HepG2 (cell line): ENCODE measurements at regions not wholly inside any gene's neighbourhood (a gene's known extent, or its start where the extent isn't known, plus 50 kb on each side); places are given as distances from the start of the nearest gene placed in this dataset.

ENCODE experiments used
- ARNT2 ChIP-seq: sonication (generic); formaldehyde crosslinking; IDR thresholded peaks from 2 replicates; pipeline ENCODE4 v1.8.0; 2022; ENCODE audit warnings: mild to moderate bottlenecking, low read depth, missing genetic modification reagents, moderate library complexity
- FOSL2 ChIP-seq: sonication (generic); formaldehyde crosslinking; IDR thresholded peaks from 2 replicates; pipeline ENCODE4 v1.4.0; 2020; ENCODE audit warnings: missing genetic modification reagents
- KDM1A ChIP-seq: IDR thresholded peaks from 2 replicates; pipeline ENCODE4 v1.6.1; 2016; ENCODE audit warnings: missing compliant biosample characterization
- KDM2A ChIP-seq: sonication (generic); formaldehyde crosslinking; IDR thresholded peaks from 2 replicates; pipeline ENCODE4 v1.4.0; 2020; ENCODE audit warnings: low read depth, missing genetic modification reagents, borderline replicate concordance
- KDM4B ChIP-seq: sonication (generic); formaldehyde crosslinking; IDR thresholded peaks from 2 replicates; pipeline ENCODE4 v1.4.0; 2020; ENCODE audit warnings: missing genetic modification reagents
- MEF2D ChIP-seq: sonication (generic); formaldehyde crosslinking; IDR thresholded peaks from 2 replicates; pipeline ENCODE4 v1.5.1; 2020; ENCODE audit warnings: mild to moderate bottlenecking, missing genetic modification reagents
- NFYC ChIP-seq: IDR thresholded peaks from 2 replicates; pipeline ENCODE4 v1.6.1; 2016; ENCODE audit warnings: missing genetic modification reagents, missing compliant biosample characterization
- SATB2 ChIP-seq: sonication (generic); formaldehyde crosslinking; IDR thresholded peaks from 2 replicates; pipeline ENCODE4 v1.5.0; 2020; ENCODE audit warnings: missing genetic modification reagents
- TAF15 ChIP-seq: fragments of 200-400 bp; formaldehyde crosslinking; IDR thresholded peaks from one replicate; pipeline ENCODE4 v1.6.1; 2018; ENCODE audit warnings: mild to moderate bottlenecking, low read depth, low read length; ENCODE audit not compliant: poor library complexity, severe bottlenecking
- TGIF2 ChIP-seq: IDR thresholded peaks from 2 replicates; pipeline ENCODE4 v1.6.1; 2016; ENCODE audit warnings: control low read depth, missing compliant biosample characterization
- ZBTB3 ChIP-seq: sonication (generic); formaldehyde crosslinking; IDR thresholded peaks from 2 replicates; pipeline ENCODE4 v1.4.0; 2020; ENCODE audit warnings: low read depth, mild to moderate bottlenecking, moderate library complexity, missing genetic modification reagents, borderline replicate concordance
- ZNF224 ChIP-seq: sonication (generic); formaldehyde crosslinking; IDR thresholded peaks from 2 replicates; pipeline ENCODE4 v1.5.0; 2020; ENCODE audit warnings: mild to moderate bottlenecking, missing genetic modification reagents
- ZNF317 ChIP-seq: sonication (generic); formaldehyde crosslinking; IDR thresholded peaks from 2 replicates; pipeline ENCODE4 v1.5.0; 2020; ENCODE audit warnings: mild to moderate bottlenecking, missing genetic modification reagents
- ZNF891 ChIP-seq: sonication (generic); formaldehyde crosslinking; IDR thresholded peaks from 2 replicates; pipeline ENCODE4 v1.5.0; 2020; ENCODE audit warnings: mild to moderate bottlenecking, missing genetic modification reagents
- TF ChIP-seq, protein P1 (sequence below): sonication (generic); formaldehyde crosslinking; IDR thresholded peaks from 2 replicates; pipeline ENCODE4 v1.4.0; 2020; ENCODE audit warnings: missing genetic modification reagents
- TF ChIP-seq, protein P2 (sequence below): sonication (generic); formaldehyde crosslinking; IDR thresholded peaks from 2 replicates; pipeline ENCODE4 v1.8.1; 2023; ENCODE audit warnings: mild to moderate bottlenecking, moderate library complexity, missing genetic modification reagents
- TF ChIP-seq, protein P3 (sequence below): sonication (generic); formaldehyde crosslinking; IDR thresholded peaks from 2 replicates; pipeline ENCODE4 v1.4.0; 2020; ENCODE audit warnings: missing genetic modification reagents
- TF ChIP-seq, protein P4 (sequence below): sonication (generic); formaldehyde crosslinking; IDR thresholded peaks from 2 replicates; pipeline ENCODE4 v1.5.0; 2020; ENCODE audit warnings: mild to moderate bottlenecking, missing genetic modification reagents
- TF ChIP-seq, protein P5 (sequence below): sonication (generic); formaldehyde crosslinking; IDR thresholded peaks from 2 replicates; pipeline ENCODE4 v1.4.0; 2020; ENCODE audit warnings: missing genetic modification reagents

DNA sequence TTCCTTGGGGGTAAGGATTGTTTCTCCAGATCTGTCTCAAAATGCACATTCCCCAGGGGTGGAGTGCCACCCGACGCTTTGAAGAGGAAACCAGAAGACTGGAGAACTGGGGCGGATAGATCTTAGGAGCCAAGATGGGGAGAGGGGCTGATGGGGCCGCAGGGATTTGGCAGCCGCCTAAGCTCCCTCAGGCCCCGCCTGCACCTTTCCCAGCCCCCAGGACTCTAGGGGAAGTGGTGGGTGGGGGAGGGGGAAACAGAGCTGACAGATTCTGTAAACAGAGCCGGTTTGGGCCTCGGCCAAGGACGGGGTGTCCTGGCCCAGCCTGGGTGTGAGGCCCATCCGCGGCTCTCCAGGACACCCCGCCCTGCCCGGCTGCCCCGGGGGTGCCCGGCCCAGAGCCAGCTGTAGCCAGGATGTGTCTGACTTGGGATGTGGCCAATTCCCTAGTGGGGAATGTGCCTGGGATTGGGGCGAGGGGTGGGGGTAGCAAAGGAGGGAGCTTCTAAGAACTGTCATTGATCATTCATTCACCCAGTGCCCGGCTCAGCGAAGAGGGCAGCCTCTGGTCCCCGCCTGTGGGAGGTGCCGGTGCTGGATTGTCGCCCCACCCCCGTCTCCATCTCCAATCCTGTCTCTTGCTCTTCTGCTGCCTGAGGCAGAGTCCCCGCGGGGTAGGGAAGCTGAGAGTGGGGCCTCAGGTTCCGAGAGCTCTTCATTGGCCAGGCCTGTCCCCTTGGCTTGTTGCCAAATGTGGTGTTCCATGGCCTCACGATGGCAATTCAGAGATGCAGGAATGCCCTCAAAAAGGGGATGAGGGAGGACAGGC, 54.8 kb upstream of the CDKN2AIPNL start (continued):
- peak; percentile 22 for TF ChIP-seq TGIF2
- TF ChIP-seq NFYC (CRISPR knock-in tag): peak; percentile 29; the same call in 1 of the 2 replicates
- peak; percentile 32; the same call in 1 of the 2 replicates for TF ChIP-seq KDM2A (CRISPR knock-in tag)
- TF ChIP-seq, protein P1, sequence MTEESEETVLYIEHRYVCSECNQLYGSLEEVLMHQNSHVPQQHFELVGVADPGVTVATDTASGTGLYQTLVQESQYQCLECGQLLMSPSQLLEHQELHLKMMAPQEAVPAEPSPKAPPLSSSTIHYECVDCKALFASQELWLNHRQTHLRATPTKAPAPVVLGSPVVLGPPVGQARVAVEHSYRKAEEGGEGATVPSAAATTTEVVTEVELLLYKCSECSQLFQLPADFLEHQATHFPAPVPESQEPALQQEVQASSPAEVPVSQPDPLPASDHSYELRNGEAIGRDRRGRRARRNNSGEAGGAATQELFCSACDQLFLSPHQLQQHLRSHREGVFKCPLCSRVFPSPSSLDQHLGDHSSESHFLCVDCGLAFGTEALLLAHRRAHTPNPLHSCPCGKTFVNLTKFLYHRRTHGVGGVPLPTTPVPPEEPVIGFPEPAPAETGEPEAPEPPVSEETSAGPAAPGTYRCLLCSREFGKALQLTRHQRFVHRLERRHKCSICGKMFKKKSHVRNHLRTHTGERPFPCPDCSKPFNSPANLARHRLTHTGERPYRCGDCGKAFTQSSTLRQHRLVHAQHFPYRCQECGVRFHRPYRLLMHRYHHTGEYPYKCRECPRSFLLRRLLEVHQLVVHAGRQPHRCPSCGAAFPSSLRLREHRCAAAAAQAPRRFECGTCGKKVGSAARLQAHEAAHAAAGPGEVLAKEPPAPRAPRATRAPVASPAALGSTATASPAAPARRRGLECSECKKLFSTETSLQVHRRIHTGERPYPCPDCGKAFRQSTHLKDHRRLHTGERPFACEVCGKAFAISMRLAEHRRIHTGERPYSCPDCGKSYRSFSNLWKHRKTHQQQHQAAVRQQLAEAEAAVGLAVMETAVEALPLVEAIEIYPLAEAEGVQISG (CRISPR knock-in tag): peak; percentile 58
- no peak for TF ChIP-seq FOSL2 (CRISPR knock-in tag)
- no peak for TF ChIP-seq ARNT2 (CRISPR knock-in tag)
- TF ChIP-seq, protein P2, sequence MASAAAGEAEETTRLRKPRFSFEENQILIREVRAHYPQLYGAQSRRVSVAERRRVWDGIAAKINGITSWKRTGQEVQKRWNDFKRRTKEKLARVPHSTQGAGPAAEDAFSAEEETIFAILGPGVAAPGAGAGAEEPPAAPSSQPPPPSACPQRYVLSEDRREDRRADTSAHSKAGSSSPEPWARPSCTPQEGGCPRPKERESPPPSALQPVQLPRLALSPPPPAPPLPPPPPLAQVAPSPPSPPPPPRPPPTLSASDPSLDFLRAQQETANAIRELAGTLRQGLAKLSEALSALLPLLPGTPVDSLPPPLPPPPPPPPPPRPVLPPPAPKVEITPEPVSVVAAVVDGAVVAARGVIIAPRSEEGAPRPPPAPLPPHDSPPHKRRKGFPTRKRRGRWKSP: peak; percentile 51; the same call in 1 of the 2 replicates
- peak; percentile 70; the same call in 1 of the 2 replicates for TF ChIP-seq ZNF891
- TF ChIP-seq, protein P3, sequence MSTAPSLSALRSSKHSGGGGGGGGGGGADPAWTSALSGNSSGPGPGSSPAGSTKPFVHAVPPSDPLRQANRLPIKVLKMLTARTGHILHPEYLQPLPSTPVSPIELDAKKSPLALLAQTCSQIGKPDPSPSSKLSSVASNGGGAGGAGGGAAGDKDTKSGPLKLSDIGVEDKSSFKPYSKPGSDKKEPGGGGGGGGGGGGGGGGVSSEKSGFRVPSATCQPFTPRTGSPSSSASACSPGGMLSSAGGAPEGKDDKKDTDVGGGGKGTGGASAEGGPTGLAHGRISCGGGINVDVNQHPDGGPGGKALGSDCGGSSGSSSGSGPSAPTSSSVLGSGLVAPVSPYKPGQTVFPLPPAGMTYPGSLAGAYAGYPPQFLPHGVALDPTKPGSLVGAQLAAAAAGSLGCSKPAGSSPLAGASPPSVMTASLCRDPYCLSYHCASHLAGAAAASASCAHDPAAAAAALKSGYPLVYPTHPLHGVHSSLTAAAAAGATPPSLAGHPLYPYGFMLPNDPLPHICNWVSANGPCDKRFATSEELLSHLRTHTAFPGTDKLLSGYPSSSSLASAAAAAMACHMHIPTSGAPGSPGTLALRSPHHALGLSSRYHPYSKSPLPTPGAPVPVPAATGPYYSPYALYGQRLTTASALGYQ (CRISPR knock-in tag): no peak
- TF ChIP-seq KDM1A: no peak
- 0 out of 2 replicates have a peak, but pooled peaks have one; percentile 53 for TF ChIP-seq ZBTB3 (CRISPR knock-in tag)
- 0 out of 2 replicates have a peak, but pooled peaks have one; percentile 21 for TF ChIP-seq MEF2D
- peak; percentile 83; the same call in 1 of the 2 replicates for TF ChIP-seq ZNF224 (CRISPR knock-in tag)
- TF ChIP-seq, protein P4, sequence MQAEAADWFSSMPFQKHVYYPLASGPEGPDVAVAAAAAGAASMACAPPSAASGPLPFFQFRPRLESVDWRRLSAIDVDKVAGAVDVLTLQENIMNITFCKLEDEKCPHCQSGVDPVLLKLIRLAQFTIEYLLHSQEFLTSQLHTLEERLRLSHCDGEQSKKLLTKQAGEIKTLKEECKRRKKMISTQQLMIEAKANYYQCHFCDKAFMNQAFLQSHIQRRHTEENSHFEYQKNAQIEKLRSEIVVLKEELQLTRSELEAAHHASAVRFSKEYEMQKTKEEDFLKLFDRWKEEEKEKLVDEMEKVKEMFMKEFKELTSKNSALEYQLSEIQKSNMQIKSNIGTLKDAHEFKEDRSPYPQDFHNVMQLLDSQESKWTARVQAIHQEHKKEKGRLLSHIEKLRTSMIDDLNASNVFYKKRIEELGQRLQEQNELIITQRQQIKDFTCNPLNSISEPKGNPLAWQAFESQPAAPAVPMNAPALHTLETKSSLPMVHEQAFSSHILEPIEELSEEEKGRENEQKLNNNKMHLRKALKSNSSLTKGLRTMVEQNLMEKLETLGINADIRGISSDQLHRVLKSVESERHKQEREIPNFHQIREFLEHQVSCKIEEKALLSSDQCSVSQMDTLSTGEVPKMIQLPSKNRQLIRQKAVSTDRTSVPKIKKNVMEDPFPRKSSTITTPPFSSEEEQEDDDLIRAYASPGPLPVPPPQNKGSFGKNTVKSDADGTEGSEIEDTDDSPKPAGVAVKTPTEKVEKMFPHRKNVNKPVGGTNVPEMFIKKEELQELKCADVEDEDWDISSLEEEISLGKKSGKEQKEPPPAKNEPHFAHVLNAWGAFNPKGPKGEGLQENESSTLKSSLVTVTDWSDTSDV: peak; percentile 25
- TF ChIP-seq KDM4B (CRISPR knock-in tag): no peak
- TF ChIP-seq TAF15: peak; percentile 68
- 0 out of 2 replicates have a peak, but pooled peaks have one; percentile 6 for TF ChIP-seq SATB2 (CRISPR knock-in tag)
- TF ChIP-seq ZNF317 (CRISPR knock-in tag): no peak
- TF ChIP-seq, protein P5, sequence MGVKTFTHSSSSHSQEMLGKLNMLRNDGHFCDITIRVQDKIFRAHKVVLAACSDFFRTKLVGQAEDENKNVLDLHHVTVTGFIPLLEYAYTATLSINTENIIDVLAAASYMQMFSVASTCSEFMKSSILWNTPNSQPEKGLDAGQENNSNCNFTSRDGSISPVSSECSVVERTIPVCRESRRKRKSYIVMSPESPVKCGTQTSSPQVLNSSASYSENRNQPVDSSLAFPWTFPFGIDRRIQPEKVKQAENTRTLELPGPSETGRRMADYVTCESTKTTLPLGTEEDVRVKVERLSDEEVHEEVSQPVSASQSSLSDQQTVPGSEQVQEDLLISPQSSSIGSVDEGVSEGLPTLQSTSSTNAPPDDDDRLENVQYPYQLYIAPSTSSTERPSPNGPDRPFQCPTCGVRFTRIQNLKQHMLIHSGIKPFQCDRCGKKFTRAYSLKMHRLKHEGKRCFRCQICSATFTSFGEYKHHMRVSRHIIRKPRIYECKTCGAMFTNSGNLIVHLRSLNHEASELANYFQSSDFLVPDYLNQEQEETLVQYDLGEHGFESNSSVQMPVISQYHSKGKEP: no peak
